ENCODE measurements at regions not wholly inside any gene's neighbourhood (a gene's known extent, or its start where the extent isn't known, plus 50 kb on each side); places are given as distances from the start of the nearest gene placed in this dataset.

DNA sequence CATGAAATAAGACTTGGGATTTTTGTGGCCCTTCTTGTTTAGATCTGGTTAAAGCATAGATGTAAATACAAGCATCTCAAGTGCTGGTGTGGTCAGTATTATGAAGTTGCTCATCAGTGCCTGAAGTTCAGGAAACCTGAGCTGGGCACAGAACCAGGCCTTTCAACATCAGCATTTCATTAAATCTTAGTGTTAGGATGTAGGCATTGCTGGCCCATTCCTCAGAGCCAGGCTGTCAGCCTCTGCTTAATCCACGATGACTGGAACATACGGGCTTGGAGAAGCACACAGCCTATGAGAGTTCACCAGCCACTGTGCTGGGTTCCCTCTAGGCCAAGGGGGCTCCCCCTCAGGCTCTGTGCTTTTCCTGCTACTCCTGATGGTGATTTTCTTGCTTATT, 270.2 kb downstream of the EN1 start:
- TF ChIP-seq, protein P1, sequence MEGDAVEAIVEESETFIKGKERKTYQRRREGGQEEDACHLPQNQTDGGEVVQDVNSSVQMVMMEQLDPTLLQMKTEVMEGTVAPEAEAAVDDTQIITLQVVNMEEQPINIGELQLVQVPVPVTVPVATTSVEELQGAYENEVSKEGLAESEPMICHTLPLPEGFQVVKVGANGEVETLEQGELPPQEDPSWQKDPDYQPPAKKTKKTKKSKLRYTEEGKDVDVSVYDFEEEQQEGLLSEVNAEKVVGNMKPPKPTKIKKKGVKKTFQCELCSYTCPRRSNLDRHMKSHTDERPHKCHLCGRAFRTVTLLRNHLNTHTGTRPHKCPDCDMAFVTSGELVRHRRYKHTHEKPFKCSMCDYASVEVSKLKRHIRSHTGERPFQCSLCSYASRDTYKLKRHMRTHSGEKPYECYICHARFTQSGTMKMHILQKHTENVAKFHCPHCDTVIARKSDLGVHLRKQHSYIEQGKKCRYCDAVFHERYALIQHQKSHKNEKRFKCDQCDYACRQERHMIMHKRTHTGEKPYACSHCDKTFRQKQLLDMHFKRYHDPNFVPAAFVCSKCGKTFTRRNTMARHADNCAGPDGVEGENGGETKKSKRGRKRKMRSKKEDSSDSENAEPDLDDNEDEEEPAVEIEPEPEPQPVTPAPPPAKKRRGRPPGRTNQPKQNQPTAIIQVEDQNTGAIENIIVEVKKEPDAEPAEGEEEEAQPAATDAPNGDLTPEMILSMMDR (conservative IDR thresholded peaks at IDR 0.05; ENCODE audit: low read depth, low read length) = no peak
- no peak for TF ChIP-seq EZH2 (IDR thresholded peaks at IDR 0.05; ENCODE audit: borderline replicate concordance, low read depth, low read length, poor library complexity, severe bottlenecking)

Data from A673 (cell line).